ENCODE measurements at regions not wholly inside any gene's neighbourhood (a gene's known extent, or its start where the extent isn't known, plus 50 kb on each side); places are given as distances from the start of the nearest gene placed in this dataset.

DNA sequence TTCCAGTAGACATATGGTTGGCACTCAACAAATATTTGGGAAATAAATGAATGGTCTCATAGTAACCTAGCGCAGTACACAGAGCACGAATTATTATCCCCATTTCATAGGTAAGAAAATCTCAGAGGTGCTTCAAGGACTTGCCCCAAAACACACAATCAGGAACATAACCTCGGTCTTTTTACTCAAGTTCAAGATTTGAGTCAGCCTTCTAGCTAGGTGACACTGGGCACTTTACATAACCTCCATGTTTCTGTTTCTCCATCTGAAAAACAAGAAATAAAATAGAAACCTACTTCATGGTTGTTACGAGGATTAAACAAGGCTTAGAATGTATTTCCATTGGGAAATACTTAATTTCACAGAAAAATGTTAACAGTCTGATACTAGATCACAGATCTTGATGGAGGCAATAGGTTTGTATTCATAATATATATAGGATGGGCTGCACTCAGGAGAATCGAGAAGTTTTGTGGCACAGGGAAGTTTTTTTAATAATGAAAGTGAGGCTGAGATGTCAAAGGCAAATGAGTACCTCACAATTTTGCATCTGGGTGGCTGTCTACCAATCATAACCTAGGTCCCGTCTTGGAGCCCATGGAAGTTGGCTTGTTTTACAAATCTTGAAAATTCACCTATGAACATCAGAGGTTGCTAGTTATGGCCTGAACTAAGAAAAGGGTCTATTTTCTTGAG, 147.4 kb upstream of the ZC3H12C start:
- DNase-seq (ENCODE audit: low spot score) (no peak), ATAC-seq (ENCODE audit: low FRiP score) (peak; percentile 52)
- TF ChIP-seq, protein P1, sequence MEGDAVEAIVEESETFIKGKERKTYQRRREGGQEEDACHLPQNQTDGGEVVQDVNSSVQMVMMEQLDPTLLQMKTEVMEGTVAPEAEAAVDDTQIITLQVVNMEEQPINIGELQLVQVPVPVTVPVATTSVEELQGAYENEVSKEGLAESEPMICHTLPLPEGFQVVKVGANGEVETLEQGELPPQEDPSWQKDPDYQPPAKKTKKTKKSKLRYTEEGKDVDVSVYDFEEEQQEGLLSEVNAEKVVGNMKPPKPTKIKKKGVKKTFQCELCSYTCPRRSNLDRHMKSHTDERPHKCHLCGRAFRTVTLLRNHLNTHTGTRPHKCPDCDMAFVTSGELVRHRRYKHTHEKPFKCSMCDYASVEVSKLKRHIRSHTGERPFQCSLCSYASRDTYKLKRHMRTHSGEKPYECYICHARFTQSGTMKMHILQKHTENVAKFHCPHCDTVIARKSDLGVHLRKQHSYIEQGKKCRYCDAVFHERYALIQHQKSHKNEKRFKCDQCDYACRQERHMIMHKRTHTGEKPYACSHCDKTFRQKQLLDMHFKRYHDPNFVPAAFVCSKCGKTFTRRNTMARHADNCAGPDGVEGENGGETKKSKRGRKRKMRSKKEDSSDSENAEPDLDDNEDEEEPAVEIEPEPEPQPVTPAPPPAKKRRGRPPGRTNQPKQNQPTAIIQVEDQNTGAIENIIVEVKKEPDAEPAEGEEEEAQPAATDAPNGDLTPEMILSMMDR (IDR thresholded peaks at IDR 0.05), result no peak

DNA sequence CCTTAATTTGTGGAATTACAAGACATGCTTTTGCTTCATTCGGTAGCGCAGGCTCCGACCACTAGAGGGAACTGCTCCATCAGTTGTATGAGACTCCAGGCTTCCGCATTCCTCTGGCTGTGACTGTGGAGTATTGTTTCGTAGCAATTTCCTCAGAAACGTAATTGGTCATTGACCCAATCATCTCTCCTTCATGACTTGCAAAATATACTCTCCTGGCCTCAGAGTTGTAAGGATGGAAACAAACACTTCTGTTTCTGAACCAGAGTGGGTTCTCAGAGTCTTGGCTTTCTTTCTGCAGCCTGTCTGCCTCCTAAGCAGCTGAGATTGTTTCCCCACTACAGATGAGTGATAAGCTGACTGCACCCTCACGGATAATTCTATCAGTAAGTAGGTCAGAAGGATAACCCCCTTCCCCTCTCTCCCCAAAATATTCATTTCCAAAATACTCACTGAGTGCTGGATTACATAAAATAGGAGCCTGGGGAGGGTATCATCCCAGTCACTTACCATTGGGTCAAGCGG, 146.8 kb upstream of the ZC3H12C start:
- peak; percentile 83 for DNase-seq (ENCODE audit: low spot score)
- TF ChIP-seq, protein P1 (IDR thresholded peaks at IDR 0.05), result peak in 1 of 3 donors; percentile 64
- ATAC-seq (ENCODE audit: low FRiP score), result peak; percentile 100

DNA sequence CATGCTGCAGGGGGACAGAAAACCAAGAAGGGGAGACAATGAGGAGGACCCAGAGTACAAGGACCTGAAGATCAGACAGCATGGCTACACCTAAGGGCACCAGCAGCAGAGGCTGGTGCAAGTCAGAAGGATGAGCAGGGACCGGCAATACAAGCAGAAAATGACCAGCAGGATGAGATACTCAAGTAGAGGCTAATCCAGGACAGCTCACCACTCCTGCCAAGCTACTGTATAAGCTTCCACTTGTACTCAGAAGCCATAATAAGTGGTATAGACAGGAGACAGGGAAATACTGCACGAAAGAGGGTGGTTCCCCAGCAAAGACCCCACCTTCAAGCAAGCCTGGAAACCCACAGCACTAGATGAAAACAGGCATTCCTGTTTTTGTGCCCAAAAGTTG, 138.7 kb upstream of the ZC3H12C start:
- no peak for DNase-seq (ENCODE audit: low spot score)
- no peak for ATAC-seq (ENCODE audit: low FRiP score)
- TF ChIP-seq, protein P1 (IDR thresholded peaks at IDR 0.05), result no peak

DNA sequence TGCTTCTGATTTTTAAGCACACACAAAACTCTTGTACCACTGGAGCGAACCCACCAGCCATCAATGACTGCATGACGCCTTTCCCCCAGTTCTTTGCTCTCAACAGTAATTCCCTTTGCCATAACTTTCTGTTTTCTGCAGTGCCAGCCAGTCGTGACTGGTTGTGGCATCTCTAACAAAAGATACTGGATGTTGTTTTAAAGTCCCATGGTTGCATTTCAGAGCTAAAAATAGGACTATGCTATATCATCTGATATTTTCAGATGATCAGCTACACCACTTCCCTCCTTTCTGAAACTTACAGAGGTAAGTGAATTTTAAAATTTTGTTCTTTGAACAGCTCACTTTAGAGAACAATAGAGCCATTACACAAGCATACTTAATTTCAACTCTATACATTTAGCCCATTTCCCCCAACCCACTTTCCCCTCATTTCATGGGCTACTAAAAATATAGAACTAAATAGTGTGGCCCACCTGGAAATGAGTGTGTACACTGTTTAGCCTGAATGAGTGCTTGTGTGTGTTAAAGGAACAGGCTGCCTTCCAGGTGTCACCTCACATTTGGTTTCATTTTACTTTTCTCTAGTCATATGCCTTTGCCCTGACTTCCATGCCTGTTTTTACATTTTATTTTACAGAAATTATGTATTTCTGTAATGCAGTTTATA, 136.9 kb upstream of the ZC3H12C start:
- ATAC-seq (ENCODE audit: low FRiP score) (no peak), DNase-seq (ENCODE audit: low spot score) (no peak)
- TF ChIP-seq, protein P1 (IDR thresholded peaks at IDR 0.05), result no peak

DNA sequence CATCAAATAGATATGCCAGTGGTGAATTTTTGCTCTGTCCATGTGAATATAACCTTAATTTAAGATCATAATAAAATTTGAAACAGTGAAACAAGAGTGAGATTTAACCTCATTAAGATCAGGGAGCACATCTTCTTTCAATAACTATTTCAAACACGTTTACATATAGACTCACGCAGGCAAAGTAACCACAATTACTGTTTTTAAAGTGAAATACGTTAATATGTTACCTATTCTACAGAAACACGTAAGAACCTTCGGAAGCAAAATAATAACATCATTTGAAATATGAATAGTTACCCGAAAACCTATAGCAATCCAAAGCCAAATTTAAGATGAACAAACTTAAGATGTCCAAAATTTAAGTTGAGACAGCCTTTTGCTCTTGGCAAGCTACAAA, 136.2 kb upstream of the ZC3H12C start:
- ATAC-seq (ENCODE audit: low FRiP score) (no peak), DNase-seq (ENCODE audit: low spot score) (no peak)
- TF ChIP-seq, protein P1 (IDR thresholded peaks at IDR 0.05), result no peak

DNA sequence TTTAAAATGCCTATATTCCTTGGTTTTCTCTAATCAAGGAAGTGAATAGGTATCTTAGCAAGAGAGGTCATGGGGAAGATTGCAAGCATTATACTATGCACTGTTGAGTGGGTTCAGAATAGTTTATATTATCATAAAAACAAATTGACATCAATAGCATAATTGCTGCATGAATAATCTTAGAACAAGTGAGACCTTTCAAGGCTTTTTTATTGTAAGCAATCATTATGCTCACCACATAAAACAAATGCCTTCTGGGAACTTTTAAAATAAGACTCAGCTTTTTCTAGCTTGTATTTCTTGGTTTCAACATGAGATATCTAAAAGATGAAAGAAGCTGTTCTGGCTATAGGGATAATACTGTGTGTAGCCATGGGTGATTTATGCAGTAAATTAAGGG, 135.6 kb upstream of the ZC3H12C start:
- no peak for ATAC-seq (ENCODE audit: low FRiP score)
- TF ChIP-seq, protein P1 (IDR thresholded peaks at IDR 0.05), result no peak

More for the DNA sequence above, 135.6 kb upstream of the ZC3H12C start:
- DNase-seq (ENCODE audit: low spot score), result no peak

Data from omental fat pad (tissue), 3 donors.